ENCODE measurements at regions not wholly inside any gene's neighbourhood (a gene's known extent, or its start where the extent isn't known, plus 50 kb on each side); places are given as distances from the start of the nearest gene placed in this dataset.

- Histone ChIP-seq H3K79me2 (ENCODE audit: control insufficient read depth, insufficient read depth, low read length) (no peaks in the 10 kb centered on the region), H3K4me3 (no peak overlapping the region), H3K9me3 (replicated peaks; ENCODE audit: control insufficient read depth, insufficient read depth, low read length) (no peaks in the 10 kb centered on the region), H2AFZ (ENCODE audit: control insufficient read depth, low read depth, low read length) (no peak overlapping the region), H3K9ac (ENCODE audit: control insufficient read depth, insufficient read depth, low read length) (no peak overlapping the region), H3K4me2 (ENCODE audit: control insufficient read depth, insufficient read depth) (no peak overlapping the region), H3K27me3 (replicated peaks in 1 of 2; ENCODE audit: control insufficient read depth in 2 of 2, insufficient read depth in 2 of 2, low read length in 1 of 2) (no peaks in the 10 kb centered on the region; a peak in 1 of 4 replicates), H3K4me1 (ENCODE audit: control insufficient read depth, insufficient read depth, low read length) (no peaks in the 10 kb centered on the region), H3K36me3 (ENCODE audit: control insufficient read depth in 2 of 2, insufficient read depth in 2 of 2, low read length in 1 of 2) (no peaks in the 10 kb centered on the region), H4K20me1 (ENCODE audit: control insufficient read depth, insufficient read depth) (no peaks in the 10 kb centered on the region), H3K27ac (ENCODE audit: control insufficient read depth, insufficient read depth) (no peak overlapping the region)
- ChIA-PET POLR2A (no interaction called here), CTCF (no interaction called here), RAD21 (ENCODE audit: unreplicated experiment) (no interaction called here), SMC1A (ENCODE audit: uncharacterized antibody, unreplicated experiment) (no interaction called here)
- no TSS peak for BruUV-seq (replicated peaks)
- no peak for FAIRE-seq
- DNase-seq (ENCODE audit: low read depth, low spot score) = no peak
- TF ChIP-seq RCOR1 (conservative IDR thresholded peaks at IDR 0.05; ENCODE audit: low read depth, low read length) (no peak), SRF (IDR thresholded peaks at IDR 0.05; ENCODE audit: low read depth in 2 of 2, low read length in 2 of 2) (no peak), ASH2L (IDR thresholded peaks at IDR 0.05; ENCODE audit: borderline replicate concordance, low read depth) (no peak), CUX1 (IDR thresholded peaks at IDR 0.05; ENCODE audit: insufficient replicate concordance, low read depth, low read length) (no peak), MEF2A (IDR thresholded peaks at IDR 0.05; ENCODE audit: insufficient read depth, low read depth, low read length) (no peak), PRDM15 (CRISPR knock-in tag; IDR thresholded peaks at IDR 0.05) (no peak), MYC (IDR thresholded peaks at IDR 0.05; ENCODE audit: insufficient read depth, insufficient read length, insufficient replicate concordance, low read length, severe bottlenecking) (no peak), JUND (IDR thresholded peaks at IDR 0.05; ENCODE audit: low read depth, low read length) (no peak), BRCA1 (IDR thresholded peaks at IDR 0.05; ENCODE audit: low read depth, low read length) (no peak), ESRRA (IDR thresholded peaks at IDR 0.05; ENCODE audit: low read length) (no peak), RAD51 (IDR thresholded peaks at IDR 0.05) (no peak)
- intact Hi-C loops (cut with micrococcal nuclease; ENCODE audit: unreplicated experiment) (no loop called here), in situ Hi-C loops (cut with MboI) (no loop called here)
- no peak for ATAC-seq
- 72% methylated on average over 11 of the region's 11 CpGs for WGBS (ENCODE audit: insufficient coverage, insufficient replicate concordance, low lambda C conversion rate, missing lambda C conversion rate)
Observed at GRCh38 chr2:120923426-120923825, 187.8 kb downstream of the GLI2 start.
